Putamen (tissue), 1 donor: ENCODE measurements at regions not wholly inside any gene's neighbourhood (a gene's known extent, or its start where the extent isn't known, plus 50 kb on each side); places are given as distances from the start of the nearest gene placed in this dataset.

Source experiments
- DNase-seq: peaks from one replicate; pipeline ENCODE4 v3.0.0-alpha.2; 2016; ENCODE audit warnings: low spot score

- no peak for DNase-seq
Observed at GRCh38 chr2:116645155-116645554, 1169.3 kb upstream of the DDX18 start.

- no peak for DNase-seq
Observed at GRCh38 chr2:116668691-116669090, 1145.8 kb upstream of the DDX18 start.

- no peak for DNase-seq
Observed at GRCh38 chr2:116669782-116670181, 1144.7 kb upstream of the DDX18 start.

GRCh38 chr2:116674188-116674587, 1140.3 kb upstream of the DDX18 start:
- DNase-seq: no peak

- DNase-seq: no peak
Observed at GRCh38 chr2:116676776-116677175, 1137.7 kb upstream of the DDX18 start.

GRCh38 chr2:116680256-116680936, 1134.1 kb upstream of the DDX18 start:
- DNase-seq: no peak

GRCh38 chr2:116687371-116687770, 1127.1 kb upstream of the DDX18 start:
- DNase-seq: no peak

- no peak for DNase-seq
Observed at GRCh38 chr2:116692988-116693387, 1121.5 kb upstream of the DDX18 start.

- DNase-seq: no peak
Observed at GRCh38 chr2:116696223-116696622, 1118.3 kb upstream of the DDX18 start.

GRCh38 chr2:116696903-116697302, 1117.6 kb upstream of the DDX18 start:
- DNase-seq: no peak

GRCh38 chr2:116706396-116706795, 1108.1 kb upstream of the DDX18 start:
- no peak for DNase-seq

- no peak for DNase-seq
Observed at GRCh38 chr2:116716038-116716437, 1098.5 kb upstream of the DDX18 start.

GRCh38 chr2:116716444-116716843, 1098.0 kb upstream of the DDX18 start:
- DNase-seq: no peak

GRCh38 chr2:116717832-116718231, 1096.7 kb upstream of the DDX18 start:
- DNase-seq: no peak

- DNase-seq: no peak
Observed at GRCh38 chr2:116718451-116718850, 1096.0 kb upstream of the DDX18 start.

- DNase-seq: no peak
Observed at GRCh38 chr2:116719836-116720235, 1094.7 kb upstream of the DDX18 start.

- DNase-seq: no peak
Observed at GRCh38 chr2:116724550-116724949, 1089.9 kb upstream of the DDX18 start.

- no peak for DNase-seq
Observed at GRCh38 chr2:116732322-116732721, 1082.2 kb upstream of the DDX18 start.

- no peak for DNase-seq
Observed at GRCh38 chr2:116733699-116734098, 1080.8 kb upstream of the DDX18 start.

GRCh38 chr2:116737951-116738350, 1076.5 kb upstream of the DDX18 start:
- no peak for DNase-seq

- DNase-seq: no peak
Observed at GRCh38 chr2:116747103-116747502, 1067.4 kb upstream of the DDX18 start.

GRCh38 chr2:116749994-116750393, 1064.5 kb upstream of the DDX18 start:
- no peak for DNase-seq

GRCh38 chr2:116754381-116755101, 1060.0 kb upstream of the DDX18 start:
- DNase-seq: no peak

- no peak for DNase-seq
Observed at GRCh38 chr2:116761864-116762263, 1052.6 kb upstream of the DDX18 start.
